ENCODE measurements at regions not wholly inside any gene's neighbourhood (a gene's known extent, or its start where the extent isn't known, plus 50 kb on each side); places are given as distances from the start of the nearest gene placed in this dataset.

DNA sequence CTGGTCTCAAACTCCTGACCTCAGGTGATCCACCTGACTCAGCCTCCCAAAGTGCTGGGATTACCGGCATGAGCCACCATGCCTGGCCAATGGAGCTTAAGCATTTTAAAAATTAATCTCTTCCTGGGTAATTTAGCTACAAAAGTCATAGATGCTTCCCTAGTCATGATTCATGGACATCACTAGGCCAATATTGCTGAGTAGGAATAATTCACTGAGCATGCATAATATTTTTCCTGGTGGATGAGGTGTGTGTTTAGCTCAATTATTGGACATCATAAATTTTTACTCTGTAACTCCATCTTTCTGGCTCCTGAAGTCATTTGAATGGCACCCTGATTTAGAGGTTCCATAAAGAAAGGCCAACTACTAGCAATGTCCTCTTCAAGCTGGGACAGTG lies 512.9 kb upstream of the AGTR1 start:
- TF ChIP-seq CEBPB (IDR thresholded peaks at IDR 0.05; ENCODE audit: low read depth, low read length) (no peak), RFX5 (IDR thresholded peaks at IDR 0.05; ENCODE audit: low read depth, low read length) (no peak), SMC3 (IDR thresholded peaks at IDR 0.05; ENCODE audit: low read depth, low read length) (no peak), MAZ (IDR thresholded peaks at IDR 0.05; ENCODE audit: borderline replicate concordance, low read depth, low read length) (no peak), CHD1 (IDR thresholded peaks at IDR 0.05; ENCODE audit: low read depth, low read length) (no peak), RAD21 (IDR thresholded peaks at IDR 0.05; ENCODE audit: low read length) (no peak), MXI1 (IDR thresholded peaks at IDR 0.05; ENCODE audit: borderline replicate concordance, low read depth, low read length) (no peak)
- TF ChIP-seq, protein P1, sequence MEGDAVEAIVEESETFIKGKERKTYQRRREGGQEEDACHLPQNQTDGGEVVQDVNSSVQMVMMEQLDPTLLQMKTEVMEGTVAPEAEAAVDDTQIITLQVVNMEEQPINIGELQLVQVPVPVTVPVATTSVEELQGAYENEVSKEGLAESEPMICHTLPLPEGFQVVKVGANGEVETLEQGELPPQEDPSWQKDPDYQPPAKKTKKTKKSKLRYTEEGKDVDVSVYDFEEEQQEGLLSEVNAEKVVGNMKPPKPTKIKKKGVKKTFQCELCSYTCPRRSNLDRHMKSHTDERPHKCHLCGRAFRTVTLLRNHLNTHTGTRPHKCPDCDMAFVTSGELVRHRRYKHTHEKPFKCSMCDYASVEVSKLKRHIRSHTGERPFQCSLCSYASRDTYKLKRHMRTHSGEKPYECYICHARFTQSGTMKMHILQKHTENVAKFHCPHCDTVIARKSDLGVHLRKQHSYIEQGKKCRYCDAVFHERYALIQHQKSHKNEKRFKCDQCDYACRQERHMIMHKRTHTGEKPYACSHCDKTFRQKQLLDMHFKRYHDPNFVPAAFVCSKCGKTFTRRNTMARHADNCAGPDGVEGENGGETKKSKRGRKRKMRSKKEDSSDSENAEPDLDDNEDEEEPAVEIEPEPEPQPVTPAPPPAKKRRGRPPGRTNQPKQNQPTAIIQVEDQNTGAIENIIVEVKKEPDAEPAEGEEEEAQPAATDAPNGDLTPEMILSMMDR (conservative IDR thresholded peaks at IDR 0.05; ENCODE audit: low read depth, low read length) = no peak

Data from IMR-90 (cell line).